ENCODE measurements at regions not wholly inside any gene's neighbourhood (a gene's known extent, or its start where the extent isn't known, plus 50 kb on each side); places are given as distances from the start of the nearest gene placed in this dataset.
A peak's percentile ranks its signal among the peaks of the same experiment; 100 is the strongest.

DNA sequence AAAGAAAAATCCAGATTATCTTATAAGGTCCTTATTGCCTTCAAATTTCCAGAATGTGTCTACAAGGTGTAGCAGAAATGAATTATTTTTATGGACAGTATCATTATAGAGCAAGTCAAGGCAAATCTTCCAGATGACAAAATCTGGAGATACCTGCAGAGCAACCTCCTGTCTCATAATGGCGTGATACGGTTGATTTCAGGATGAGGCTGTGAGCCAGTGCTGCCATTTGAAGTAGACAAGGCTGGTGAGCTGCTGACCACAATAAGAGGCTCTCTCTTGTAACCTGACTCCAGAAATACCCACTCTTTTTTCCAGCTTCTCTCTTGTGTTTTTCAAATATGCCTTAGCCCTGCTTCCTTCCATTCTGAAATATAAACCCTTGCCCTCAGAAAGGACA, 108.2 kb downstream of the HTR1A start:
- in situ Hi-C loops (cut with MboI; ENCODE audit: low pct_ligation_motif_present in 1 of 4, low pct_unique_long_range_greater_than_20kb in 1 of 4, low sequenced_read_pairs in 3 of 4): no loop called here
- H3K27me3 ChIP-seq: no peaks in the 10 kb centered on the region
- no peak overlapping the region for H3K4me3 ChIP-seq
- no peaks in the 10 kb centered on the region for H3K36me3 ChIP-seq
- no peak for DNase-seq
- H3K9me3 ChIP-seq: no peaks in the 10 kb centered on the region
- 92 to 100% methylated on average over 2 of the region's 2 CpGs for WGBS, 2 donors (ENCODE audit: low coverage in 1 of 2)
- TF ChIP-seq, protein P1, sequence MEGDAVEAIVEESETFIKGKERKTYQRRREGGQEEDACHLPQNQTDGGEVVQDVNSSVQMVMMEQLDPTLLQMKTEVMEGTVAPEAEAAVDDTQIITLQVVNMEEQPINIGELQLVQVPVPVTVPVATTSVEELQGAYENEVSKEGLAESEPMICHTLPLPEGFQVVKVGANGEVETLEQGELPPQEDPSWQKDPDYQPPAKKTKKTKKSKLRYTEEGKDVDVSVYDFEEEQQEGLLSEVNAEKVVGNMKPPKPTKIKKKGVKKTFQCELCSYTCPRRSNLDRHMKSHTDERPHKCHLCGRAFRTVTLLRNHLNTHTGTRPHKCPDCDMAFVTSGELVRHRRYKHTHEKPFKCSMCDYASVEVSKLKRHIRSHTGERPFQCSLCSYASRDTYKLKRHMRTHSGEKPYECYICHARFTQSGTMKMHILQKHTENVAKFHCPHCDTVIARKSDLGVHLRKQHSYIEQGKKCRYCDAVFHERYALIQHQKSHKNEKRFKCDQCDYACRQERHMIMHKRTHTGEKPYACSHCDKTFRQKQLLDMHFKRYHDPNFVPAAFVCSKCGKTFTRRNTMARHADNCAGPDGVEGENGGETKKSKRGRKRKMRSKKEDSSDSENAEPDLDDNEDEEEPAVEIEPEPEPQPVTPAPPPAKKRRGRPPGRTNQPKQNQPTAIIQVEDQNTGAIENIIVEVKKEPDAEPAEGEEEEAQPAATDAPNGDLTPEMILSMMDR (IDR thresholded peaks at IDR 0.05): no peak
- no peak for TF ChIP-seq EP300 (IDR thresholded peaks at IDR 0.05; ENCODE audit: low read depth)
- no peak for TF ChIP-seq POLR2AphosphoS5 (IDR thresholded peaks at IDR 0.05)
- no peak for TF ChIP-seq POLR2A (IDR thresholded peaks at IDR 0.05)
- intact Hi-C loops (cut with DNase I; ENCODE audit: low total_unique reads): no loop called here
- no peaks in the 10 kb centered on the region for H3K4me1 ChIP-seq
- no peak overlapping the region for H3K27ac ChIP-seq

DNA sequence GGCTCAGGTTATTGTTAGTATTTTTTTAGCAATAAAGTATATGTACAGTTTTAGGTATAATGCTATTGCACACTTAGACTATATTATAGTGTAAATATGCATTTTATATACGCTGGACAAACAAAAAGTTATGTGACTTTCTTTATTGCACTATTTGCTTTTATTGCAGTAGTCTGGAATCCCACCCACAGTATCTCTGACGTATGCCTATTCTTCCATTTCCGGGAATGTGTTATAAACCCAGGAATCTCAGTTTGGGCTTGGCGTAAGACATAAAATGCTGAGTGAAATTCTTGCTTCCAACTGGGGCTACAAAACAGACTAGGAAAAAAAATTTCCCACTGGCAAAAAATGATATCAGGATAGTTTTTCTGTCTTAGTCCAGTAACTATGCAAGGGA, 119.1 kb downstream of the HTR1A start:
- Histone ChIP-seq H3K27ac (no peak overlapping the region), H3K4me3 (no peak overlapping the region), H3K36me3 (no peaks in the 10 kb centered on the region), H3K9me3 (no peaks in the 10 kb centered on the region), H3K4me1 (peaks cover 0 to 12% (median 3%) of the 10 kb centered on the region in 4 donors), H3K27me3 (no peaks in the 10 kb centered on the region)
- TF ChIP-seq EP300 (IDR thresholded peaks at IDR 0.05; ENCODE audit: low read depth): no peak
- no peak for TF ChIP-seq POLR2A (IDR thresholded peaks at IDR 0.05)
- TF ChIP-seq, protein P1 (IDR thresholded peaks at IDR 0.05): no peak
- no peak for TF ChIP-seq POLR2AphosphoS5 (IDR thresholded peaks at IDR 0.05)
- intact Hi-C loops (cut with DNase I; ENCODE audit: low total_unique reads) (no loop called here), in situ Hi-C loops (cut with MboI; ENCODE audit: low pct_ligation_motif_present in 1 of 4, low pct_unique_long_range_greater_than_20kb in 1 of 4, low sequenced_read_pairs in 3 of 4) (no loop called here)
- 55% methylated on average over 4 of the region's 4 CpGs for WGBS, 2 donors (ENCODE audit: low coverage in 1 of 2)
- peak; percentile 7 for DNase-seq

DNA sequence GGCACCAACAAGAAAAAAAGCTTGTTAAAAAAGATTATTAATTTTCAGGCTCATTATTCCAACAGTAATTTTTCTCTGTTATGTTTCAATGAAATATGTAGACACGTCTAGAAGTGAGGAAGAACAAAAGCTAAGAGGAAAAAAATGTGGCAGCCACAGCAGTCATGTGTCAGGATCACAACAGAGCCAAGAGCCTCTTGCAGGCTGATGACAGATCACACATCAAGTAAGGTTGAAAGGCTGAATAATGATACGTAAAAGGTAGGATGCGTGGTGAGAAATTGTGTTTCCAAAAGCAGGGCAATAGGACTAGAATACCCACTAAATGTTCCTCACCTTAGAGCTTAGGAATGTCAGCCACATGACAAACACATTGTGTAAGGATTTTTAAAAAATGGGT, 124.8 kb downstream of the HTR1A start:
- DNase-seq: no peak
- 76 to 77% methylated on average over 3 of the region's 3 CpGs for WGBS, 2 donors (ENCODE audit: low coverage in 1 of 2)

DNA sequence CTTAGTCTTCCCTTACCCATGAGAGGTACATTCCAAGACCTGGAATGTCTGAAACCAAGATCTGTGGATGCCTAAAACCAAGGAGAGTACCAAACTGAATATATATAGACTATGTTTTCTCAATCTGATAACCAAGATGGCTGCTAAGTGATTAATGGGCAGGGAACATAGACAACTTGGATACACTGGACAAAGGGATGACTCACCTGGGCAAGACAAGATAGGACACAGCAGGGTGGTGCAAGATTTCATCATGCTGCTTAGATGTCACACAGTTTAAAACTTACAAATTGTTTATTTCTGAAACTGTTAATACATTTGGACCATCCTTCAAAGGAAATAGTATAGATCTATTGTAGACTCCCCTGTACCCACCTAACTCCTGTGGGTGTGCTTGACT, 130.9 kb downstream of the HTR1A start:
- Histone ChIP-seq H3K4me3 (no peak overlapping the region), H3K27me3 (no peaks in the 10 kb centered on the region), H3K27ac (no peak overlapping the region), H3K4me1 (no peaks in the 10 kb centered on the region), H3K36me3 (no peaks in the 10 kb centered on the region), H3K9me3 (no peaks in the 10 kb centered on the region)
- TF ChIP-seq POLR2A (IDR thresholded peaks at IDR 0.05) (no peak), POLR2AphosphoS5 (IDR thresholded peaks at IDR 0.05) (no peak), EP300 (IDR thresholded peaks at IDR 0.05; ENCODE audit: low read depth) (no peak)
- TF ChIP-seq, protein P1 (IDR thresholded peaks at IDR 0.05): no peak
- no peak for DNase-seq
- in situ Hi-C loops (cut with MboI; ENCODE audit: low pct_ligation_motif_present in 1 of 4, low pct_unique_long_range_greater_than_20kb in 1 of 4, low sequenced_read_pairs in 3 of 4): no loop called here
- intact Hi-C loops (cut with DNase I; ENCODE audit: low total_unique reads): no loop called here

More for the DNA sequence above, 124.8 kb downstream of the HTR1A start:
- no peak overlapping the region for H3K27ac ChIP-seq
- H3K4me1 ChIP-seq: no peaks in the 10 kb centered on the region
- H3K27me3 ChIP-seq: no peaks in the 10 kb centered on the region
- H3K9me3 ChIP-seq: no peaks in the 10 kb centered on the region
- in situ Hi-C loops (cut with MboI; ENCODE audit: low pct_ligation_motif_present in 1 of 4, low pct_unique_long_range_greater_than_20kb in 1 of 4, low sequenced_read_pairs in 3 of 4) (no loop called here), intact Hi-C loops (cut with DNase I; ENCODE audit: low total_unique reads) (no loop called here)
- no peaks in the 10 kb centered on the region for H3K36me3 ChIP-seq
- H3K4me3 ChIP-seq: no peak overlapping the region
- TF ChIP-seq POLR2AphosphoS5 (IDR thresholded peaks at IDR 0.05) (no peak), POLR2A (IDR thresholded peaks at IDR 0.05) (no peak), EP300 (IDR thresholded peaks at IDR 0.05; ENCODE audit: low read depth) (no peak)
- TF ChIP-seq, protein P1 (IDR thresholded peaks at IDR 0.05): no peak

Measured in transverse colon (tissue), 4 donors.